MCF 10A (cell line): ENCODE measurements at regions not wholly inside any gene's neighbourhood (a gene's known extent, or its start where the extent isn't known, plus 50 kb on each side); places are given as distances from the start of the nearest gene placed in this dataset.

Experiments used
- BruUV-seq: library from RNA; stranded (reverse); fragments of 400-500 nt; replicated peaks from 2 replicates; lab custom pipeline; 2021; lab: Mats Ljungman, UMichigan
- CTCF ChIA-PET: fragments of 300-600 bp; sonication (Branson Sonifier 250); formaldehyde crosslinking; extraction: SDS; loops from one replicate; lab custom pipeline; 2021; ENCODE audit warnings: antibody characterized with exemption, inconsistent platforms; lab: Yijun Ruan, JAX
- POLR2A ChIA-PET: fragments of 300-600, 350-650 bp; sonication (Branson Sonifier 250); formaldehyde crosslinking; extraction: SDS; loops from one replicate; lab custom pipeline; 2020; ENCODE audit warnings: antibody characterized with exemption, inconsistent platforms; lab: Yijun Ruan, JAX
- DNase-seq: peaks from one replicate; pipeline ENCODE4 v3.0.0-alpha.2; 2018; ENCODE audit not compliant: unreplicated experiment
- H3K27ac Mint-ChIP-seq: one replicate; pipeline ENCODE4 v1.8.0; 2022; ENCODE audit warnings: mild to moderate bottlenecking, low read depth, mixed read lengths; ENCODE audit not compliant: unreplicated experiment
- H3K27me3 Mint-ChIP-seq: one replicate; pipeline ENCODE4 v1.8.0; 2022; ENCODE audit warnings: mixed read lengths; ENCODE audit not compliant: insufficient read depth, unreplicated experiment
- H3K36me3 Mint-ChIP-seq: one replicate; pipeline ENCODE4 v1.8.0; 2022; ENCODE audit warnings: mild to moderate bottlenecking, moderate library complexity, mixed read lengths; ENCODE audit not compliant: insufficient read depth, unreplicated experiment
- H3K4me1 Mint-ChIP-seq: one replicate; pipeline ENCODE4 v1.8.0; 2022; ENCODE audit warnings: mixed read lengths; ENCODE audit not compliant: insufficient read depth, unreplicated experiment
- H3K4me3 Mint-ChIP-seq: one replicate; pipeline ENCODE4 v1.8.0; 2022; ENCODE audit warnings: mild to moderate bottlenecking, moderate library complexity, mixed read lengths; ENCODE audit not compliant: unreplicated experiment
- H3K9me3 Mint-ChIP-seq: one replicate; pipeline ENCODE4 v1.8.0; 2022; ENCODE audit warnings: mixed read lengths; ENCODE audit not compliant: unreplicated experiment
- CTCF ChIP-seq: fragments of 200-600 bp; IDR thresholded peaks from one replicate; pipeline ENCODE4 v1.8.0; 2022; ENCODE audit warnings: antibody characterized with exemption, mild to moderate bottlenecking; ENCODE audit not compliant: unreplicated experiment
- intact Hi-C: fragments of 100-400 bp; cut with micrococcal nuclease; formaldehyde crosslinking; loops from 2 replicates; pipeline ENCODE4 v1.14.1; 2022

- Mint-ChIP-seq H3K27me3 (no peaks in the 10 kb centered on the region), H3K9me3 (no peaks in the 10 kb centered on the region), H3K4me1 (peaks cover 7% of the 10 kb centered on the region), H3K27ac (no peak overlapping the region), H3K4me3 (no peak overlapping the region), H3K36me3 (no peaks in the 10 kb centered on the region)
- no TSS peak for BruUV-seq
- TF ChIP-seq CTCF = no peak
- DNase-seq = peak; percentile 48
- ChIA-PET CTCF (interaction anchor here (0.6 to 1.4 kb wide), 4 partner anchors 24 to 274 kb away, joined by 3 to 5 read pairs (median 4); no protein-coding TSS in a partner anchor), POLR2A (interaction anchor here (0.6 to 2.0 kb wide), 4 partner anchors 9 to 56 kb away, joined by 3 to 7 read pairs (median 4); no protein-coding TSS in a partner anchor)
- intact Hi-C loops = no loop called here
Observed at GRCh38 chr2:234218266-234219045, 168.0 kb downstream of the SPP2 start.

- no peak overlapping the region for H3K27ac Mint-ChIP-seq
- H3K27me3 Mint-ChIP-seq = no peaks in the 10 kb centered on the region
- H3K36me3 Mint-ChIP-seq = no peaks in the 10 kb centered on the region
- CTCF ChIA-PET = no interaction called here
- no peaks in the 10 kb centered on the region for H3K9me3 Mint-ChIP-seq
- BruUV-seq = no TSS peak
- intact Hi-C loops = no loop called here
- no peaks in the 10 kb centered on the region for H3K4me1 Mint-ChIP-seq
- no peak for DNase-seq
- H3K4me3 Mint-ChIP-seq = no peak overlapping the region
- no peak for TF ChIP-seq CTCF
- POLR2A ChIA-PET = no interaction called here
Observed at GRCh38 chr2:234212534-234212933, 162.0 kb downstream of the SPP2 start.

- no peaks in the 10 kb centered on the region for H3K36me3 Mint-ChIP-seq
- BruUV-seq = no TSS peak
- ChIA-PET CTCF (no interaction called here), POLR2A (no interaction called here)
- intact Hi-C loops = no loop called here
- no peak for DNase-seq
- H3K4me1 Mint-ChIP-seq = no peaks in the 10 kb centered on the region
- no peak for TF ChIP-seq CTCF
- no peaks in the 10 kb centered on the region for H3K27me3 Mint-ChIP-seq
- H3K4me3 Mint-ChIP-seq = no peak overlapping the region
- no peak overlapping the region for H3K27ac Mint-ChIP-seq
- H3K9me3 Mint-ChIP-seq = no peaks in the 10 kb centered on the region
Observed at GRCh38 chr2:234211797-234212196, 161.3 kb downstream of the SPP2 start.

GRCh38 chr2:234206738-234207137, 156.2 kb downstream of the SPP2 start:
- intact Hi-C loops = no loop called here
- ChIA-PET CTCF (interaction anchor here (0.7 kb wide), 1 partner anchor 275 kb away, joined by 3 read pairs; no protein-coding TSS in a partner anchor), POLR2A (interaction anchor here (0.7 kb wide), 1 partner anchor 36 kb away, joined by 3 read pairs; no protein-coding TSS in a partner anchor)
- Mint-ChIP-seq H3K4me3 (no peak overlapping the region), H3K9me3 (no peaks in the 10 kb centered on the region), H3K27me3 (no peaks in the 10 kb centered on the region), H3K36me3 (no peaks in the 10 kb centered on the region), H3K27ac (no peak overlapping the region), H3K4me1 (peaks cover 7% of the 10 kb centered on the region)
- no peak for TF ChIP-seq CTCF
- BruUV-seq = no TSS peak
- DNase-seq = no peak
